HG02840 (cell line): ENCODE measurements at regions not wholly inside any gene's neighbourhood (a gene's known extent, or its start where the extent isn't known, plus 50 kb on each side); places are given as distances from the start of the nearest gene placed in this dataset.
A peak's percentile ranks its signal among the peaks of the same experiment; 100 is the strongest.

Experiments
- ATAC-seq: cut with Tn5 transposase; IDR thresholded peaks from one replicate; pipeline ENCODE4 v1.9.1; 2021; ENCODE audit warnings: mild to moderate bottlenecking, moderate library complexity, moderate number of reproducible peaks; ENCODE audit not compliant: unreplicated experiment, low FRiP score

DNA sequence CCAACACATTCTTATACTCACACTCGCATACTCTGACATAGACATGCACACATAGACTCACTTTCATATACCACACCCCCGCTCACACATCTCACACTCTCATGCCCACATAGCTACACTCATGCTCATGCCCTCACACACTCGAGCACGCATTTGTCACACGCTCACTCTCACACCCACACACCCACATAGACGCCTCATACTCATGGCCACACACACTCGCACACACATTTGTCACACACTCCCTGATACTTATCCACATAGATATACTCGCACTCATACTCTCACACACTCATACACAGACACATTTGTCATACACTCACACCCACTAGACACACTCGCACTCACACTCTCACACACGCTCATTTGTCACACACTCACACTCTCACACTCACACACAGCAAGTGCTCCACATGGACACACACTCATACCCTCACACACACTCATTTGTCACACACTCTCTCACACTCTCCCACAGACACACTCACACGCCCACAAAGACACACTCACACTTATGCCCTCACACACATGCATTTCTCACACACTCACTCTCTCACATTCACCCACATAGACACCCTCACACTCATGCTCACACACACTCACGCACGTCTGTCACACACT is 50.9 kb downstream of the TNP1 start:
- no peak for ATAC-seq

DNA sequence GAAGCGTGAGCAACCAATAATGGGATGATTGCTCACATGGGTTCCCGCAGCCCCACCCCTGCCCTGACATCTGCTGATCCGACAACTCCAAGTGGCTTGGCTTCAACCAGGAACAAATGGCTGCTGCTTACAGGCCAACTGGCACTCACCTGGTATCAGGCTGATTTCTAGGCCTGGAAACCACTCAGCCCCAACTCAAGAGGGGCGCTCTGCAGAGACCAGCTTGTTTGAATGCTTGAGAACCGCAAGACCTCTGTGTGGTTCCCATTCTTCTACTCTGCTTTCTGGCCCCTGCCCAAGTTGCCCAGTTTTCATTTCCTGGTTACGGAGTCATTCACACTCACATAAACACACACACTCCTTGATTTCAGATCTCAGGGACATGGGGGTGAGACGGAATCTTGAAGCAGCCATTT is 52.0 kb downstream of the TNP1 start:
- ATAC-seq, result no peak

DNA sequence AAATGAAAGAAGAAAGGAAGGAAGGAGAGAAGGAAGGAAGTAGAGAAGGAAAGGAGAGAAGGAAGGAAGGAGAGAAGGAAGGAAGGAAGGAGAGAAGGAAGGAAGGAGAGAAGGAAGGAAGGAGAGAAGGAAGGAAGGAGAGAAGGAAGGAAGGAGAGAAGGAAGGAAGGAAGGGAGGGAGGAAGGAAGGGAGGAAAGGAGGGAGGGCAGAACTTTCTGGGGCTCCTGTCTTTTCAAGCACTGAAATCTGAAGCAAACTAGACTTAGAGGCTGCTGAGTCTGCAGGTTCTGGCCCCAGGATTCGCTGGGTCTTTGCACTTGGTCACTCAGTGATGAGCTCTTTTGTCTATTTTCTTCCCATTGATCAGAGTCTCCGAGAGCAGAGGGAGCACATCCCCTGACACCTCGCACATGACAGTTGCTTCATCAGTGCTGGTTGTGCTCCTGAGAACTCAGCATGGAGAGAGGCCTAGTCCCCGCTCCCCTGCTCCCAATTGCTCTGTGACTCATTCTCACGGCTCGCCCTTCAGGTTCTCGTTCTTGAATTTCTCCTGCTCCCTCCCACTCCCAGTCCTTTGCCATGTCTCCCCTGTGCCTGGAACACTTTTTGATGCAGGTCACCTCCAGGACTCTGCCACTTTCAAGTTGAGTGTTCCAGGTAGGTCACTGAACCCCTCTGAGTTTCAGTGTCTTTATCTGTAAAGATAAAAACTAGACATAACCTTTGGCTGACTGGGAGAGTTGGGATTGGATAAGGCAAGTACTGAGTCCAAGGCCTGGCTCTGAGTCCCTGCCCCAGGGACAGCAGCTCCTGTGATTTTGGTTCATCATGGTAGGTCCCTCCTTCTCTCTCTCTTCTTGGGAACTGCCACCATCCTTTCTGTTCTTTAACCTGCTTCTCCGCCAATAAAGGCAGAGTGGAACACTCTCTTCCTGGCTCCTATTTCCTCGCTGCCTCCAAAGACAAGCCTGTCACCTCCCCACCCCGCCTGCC is 55.2 kb downstream of the TNP1 start:
- no peak for ATAC-seq

DNA sequence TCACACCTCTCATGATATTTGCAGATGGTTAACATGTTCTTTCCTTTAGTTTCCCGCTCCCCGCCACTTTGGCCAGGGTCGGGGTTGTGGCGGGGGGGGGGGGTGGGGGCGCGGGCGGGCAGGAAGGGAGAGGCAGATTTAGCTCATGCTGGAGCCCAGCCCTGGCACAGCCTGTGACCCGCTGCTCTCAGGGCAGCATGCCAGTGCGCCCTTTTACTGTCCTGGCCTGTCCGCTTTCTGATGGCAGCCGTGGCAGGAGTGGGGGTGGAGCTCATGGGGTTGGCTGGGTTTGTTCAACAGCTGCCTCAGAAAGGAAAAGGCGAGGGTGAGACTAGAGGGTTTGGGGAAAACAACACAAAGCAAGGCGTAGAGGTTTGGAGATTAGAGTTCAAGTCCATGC is 56.1 kb downstream of the TNP1 start:
- no peak for ATAC-seq

DNA sequence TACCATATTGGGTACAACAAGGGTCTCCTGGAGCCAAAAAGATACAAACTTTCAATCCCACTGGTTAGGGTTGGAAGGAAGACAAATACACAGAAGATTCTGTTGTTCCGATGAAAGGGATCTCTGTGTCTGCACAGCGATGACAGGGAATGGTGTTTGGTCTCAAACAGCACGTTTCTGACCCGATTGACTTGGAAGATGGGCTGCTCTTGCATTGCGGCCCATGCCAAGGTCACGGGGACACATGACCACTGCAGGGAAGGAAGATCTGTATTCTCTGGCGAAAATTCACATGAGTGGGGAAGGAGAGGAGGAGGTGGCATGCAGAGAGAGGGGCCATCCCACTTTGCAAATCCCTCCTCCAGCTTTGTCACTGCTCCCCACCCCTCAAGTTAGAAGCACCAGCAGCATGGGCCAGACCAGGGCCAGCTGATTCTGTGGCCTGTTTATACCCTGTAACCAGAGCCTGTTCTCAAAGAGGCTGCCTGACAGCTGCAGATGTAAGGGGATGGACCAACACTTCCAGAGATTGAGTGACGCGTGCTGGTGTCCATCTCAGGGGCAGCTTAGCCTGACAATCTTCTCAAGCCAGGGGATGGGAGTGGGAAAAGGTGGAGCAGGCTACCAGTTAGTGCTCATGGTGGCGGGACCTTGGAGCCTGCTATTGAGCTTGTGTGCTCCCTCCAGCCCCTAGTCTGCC is 57.2 kb downstream of the TNP1 start:
- no peak for ATAC-seq

DNA sequence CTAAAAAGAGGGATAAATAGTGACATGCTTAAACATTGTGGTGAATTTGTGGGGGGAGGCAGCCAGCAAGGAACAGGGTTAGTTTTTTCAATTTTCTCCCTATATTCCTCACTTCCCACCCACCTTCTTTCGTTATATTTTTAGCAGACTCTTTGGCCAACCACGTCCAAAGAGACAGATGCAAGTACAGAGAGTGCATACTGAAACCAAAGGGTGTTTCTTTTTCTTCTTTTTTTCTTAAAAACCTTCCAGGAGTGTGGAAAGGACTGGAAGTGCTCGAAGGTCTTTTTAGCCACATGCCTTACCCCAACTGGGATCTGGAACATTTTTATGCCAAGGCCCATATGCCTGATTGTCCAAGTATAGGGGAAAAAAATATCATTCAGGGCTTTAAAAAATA is 59.0 kb downstream of the TNP1 start:
- ATAC-seq, result no peak

DNA sequence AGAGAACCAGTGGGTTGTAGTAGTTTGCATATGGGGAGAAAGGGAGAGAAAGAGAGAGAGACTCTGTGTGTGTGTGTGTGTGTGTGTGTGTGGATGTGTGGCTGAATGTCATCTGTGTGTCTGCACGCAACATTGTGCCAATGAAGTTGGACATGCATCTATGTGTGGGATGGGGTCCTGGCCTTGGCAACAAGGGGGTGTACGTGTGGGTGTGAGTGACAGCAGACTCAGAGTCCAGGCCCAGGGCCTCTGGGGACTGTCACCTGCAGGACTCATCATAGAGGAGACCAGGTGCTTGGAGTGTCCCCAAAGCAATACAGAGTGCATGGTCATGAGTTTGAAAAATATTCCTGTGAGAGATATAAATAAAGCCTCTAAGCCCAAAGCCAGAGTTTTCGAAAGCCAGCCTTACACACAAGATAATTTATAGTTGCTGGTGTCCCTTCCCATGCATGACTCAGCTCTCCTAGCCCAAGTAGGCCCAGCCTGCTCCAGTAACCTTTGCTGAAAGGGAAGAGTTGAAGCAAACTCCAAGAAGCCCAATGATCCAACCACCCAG is 59.9 kb downstream of the TNP1 start:
- ATAC-seq, result no peak

DNA sequence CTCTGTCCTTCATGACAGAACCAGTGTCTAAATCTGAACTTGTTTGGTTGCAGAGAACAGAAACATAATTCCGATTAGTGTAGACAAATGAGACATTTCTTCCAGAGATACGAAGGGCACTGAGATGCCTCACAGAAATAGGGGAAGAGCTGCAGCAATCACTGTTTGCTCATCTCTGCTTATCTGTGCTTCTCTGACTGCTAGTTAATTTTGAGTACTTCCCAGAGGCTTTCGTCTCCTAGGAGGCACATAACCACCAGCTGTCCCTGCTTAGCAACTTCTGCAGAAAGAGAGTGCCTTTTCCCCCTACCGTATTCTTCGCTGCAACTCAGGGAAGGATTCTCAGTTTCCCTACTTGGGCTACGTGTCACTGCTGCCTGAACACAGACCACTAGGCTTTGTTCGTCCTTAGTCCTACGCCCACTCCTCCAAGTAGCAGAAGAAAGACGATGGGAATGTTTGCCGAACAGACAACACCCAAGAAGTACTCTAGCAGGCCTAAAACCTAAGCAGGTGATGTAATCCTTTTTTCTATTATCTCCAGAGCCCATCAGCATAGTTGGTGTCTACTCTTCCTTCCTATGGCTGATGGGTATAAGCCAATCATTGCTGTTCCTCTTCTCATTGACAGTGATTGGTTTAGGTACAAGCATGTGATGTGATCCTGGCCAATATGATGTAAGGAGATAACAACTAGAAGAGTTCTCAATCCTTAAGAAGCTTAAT is 63.6 kb downstream of the TNP1 start:
- ATAC-seq, result no peak

DNA sequence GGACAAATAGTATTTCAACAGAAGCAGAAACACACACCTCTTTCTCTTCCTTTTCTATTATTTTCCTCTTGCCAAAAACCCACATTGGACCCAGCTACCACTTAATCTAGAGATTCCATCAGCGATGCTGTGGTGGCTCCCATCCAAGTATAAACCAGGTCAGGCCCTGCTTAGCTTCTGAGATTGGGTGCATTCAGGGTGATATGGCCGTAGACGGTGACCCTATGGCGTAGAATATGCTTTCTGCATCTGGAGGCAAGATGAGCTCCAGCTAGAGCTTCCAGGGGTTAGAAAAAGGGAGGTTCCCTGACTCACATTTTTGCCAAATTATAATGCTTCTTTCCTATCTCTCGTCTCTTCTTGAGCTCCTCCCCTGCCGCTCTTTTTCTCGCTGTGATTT is 66.5 kb downstream of the TNP1 start:
- ATAC-seq, result no peak

DNA sequence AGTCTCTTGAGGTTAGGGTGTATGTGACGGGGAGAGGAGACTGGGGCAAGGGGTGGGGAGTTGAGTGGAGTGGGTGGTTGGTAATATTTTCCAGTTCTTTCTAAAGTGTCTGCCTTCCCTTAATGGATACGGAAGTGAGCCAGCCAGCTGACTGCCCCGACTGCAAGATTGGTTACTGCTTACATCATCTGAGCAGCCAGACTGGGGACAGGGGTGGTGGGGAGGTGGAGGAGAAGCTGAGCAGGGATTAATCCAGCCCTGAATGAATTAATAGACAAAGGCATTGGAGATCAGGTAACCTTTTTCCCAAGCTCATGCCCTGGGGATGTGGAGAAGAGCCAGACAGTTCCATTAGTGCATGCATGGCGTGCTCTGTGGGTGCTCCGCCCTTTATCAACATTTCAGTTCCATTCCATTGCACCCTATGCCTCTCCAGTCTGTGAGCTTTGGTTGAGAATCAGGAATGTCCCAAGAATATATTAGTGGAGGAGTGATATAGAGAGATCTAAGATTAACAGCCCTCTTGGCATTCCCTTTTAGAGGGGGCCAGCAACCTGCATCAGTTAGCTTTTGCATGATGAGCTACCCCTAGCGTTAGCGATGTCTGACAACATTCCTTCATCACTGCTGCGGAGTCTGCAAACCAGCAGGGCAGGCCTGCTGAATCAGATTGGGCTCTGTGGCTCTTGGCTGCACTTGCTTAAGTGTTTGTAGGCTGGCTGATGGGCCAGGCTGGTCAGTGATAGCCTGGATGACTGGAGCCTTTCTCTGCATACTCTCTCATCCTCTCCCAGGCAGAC is 67.4 kb downstream of the TNP1 start:
- ATAC-seq, result no peak

DNA sequence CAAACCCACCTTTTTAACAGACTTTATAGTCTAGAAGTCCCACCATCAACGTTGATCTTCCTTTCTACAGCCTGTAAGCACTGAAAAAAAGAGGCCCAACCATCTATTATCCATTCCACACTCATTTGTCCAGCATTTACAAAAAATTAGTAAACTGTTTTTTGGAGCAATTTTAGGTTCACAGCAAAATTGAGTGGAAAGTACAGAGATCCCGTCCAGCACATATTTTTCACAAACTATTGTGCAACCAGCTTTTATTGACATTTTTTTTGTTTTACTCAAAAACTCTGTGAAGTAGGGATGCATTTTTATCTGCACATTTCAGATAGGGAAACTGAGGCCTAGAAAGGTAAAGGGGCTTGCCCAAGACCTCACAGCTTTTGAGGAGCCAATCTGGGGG is 68.6 kb downstream of the TNP1 start:
- no peak for ATAC-seq

DNA sequence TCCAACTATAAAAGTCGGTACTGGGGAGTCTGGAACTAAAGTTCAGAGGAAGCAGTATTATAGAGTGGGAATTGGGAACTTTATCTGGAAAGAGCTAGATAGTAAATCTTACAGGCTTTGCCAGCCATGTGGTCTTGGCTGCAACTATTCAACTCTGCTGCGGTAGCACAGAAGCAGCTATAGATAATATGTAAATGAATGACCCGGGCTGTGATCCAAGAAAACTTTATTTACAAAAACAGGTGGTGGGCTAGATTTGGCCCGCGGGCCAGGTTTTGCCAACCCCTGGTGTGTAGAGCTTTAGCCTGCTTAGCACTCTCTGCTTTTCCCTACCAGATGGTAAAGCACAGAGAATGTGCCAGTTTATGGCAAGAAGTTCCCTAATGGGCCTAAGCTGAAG is 70.8 kb downstream of the TNP1 start:
- ATAC-seq, result no peak

DNA sequence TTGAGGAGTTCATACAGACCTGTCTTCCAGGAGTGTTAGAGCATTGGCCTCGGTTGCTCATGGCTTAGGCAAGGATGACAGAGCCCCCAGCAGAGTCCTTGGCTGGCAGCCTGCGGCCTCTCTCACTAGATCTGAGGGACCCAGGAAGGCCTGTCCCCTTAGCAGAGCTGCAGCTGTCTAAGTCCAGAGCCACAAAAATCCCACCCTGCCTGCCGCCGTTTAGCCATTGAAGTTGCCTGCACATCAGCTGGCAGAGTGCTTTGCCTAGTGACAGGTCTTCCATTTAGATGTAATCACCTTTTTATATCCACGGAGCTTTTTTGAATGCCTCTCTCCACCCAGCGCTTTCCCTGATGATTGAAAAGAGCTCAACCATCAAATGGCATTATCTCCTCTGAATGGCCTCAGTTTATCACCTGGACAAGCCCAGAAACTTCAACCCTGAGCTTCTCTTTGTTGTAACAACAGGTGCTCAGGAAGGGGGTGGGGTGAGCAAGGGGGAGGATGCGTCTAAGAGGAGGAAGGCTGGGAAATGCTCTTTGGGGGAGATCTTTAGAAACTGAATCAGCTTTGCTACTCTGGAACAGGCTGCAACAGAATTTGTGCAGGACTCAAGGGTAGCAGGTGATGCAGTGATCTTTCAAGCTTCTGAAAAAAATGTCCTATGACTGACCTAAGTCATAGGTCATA is 71.9 kb downstream of the TNP1 start:
- no peak for ATAC-seq

DNA sequence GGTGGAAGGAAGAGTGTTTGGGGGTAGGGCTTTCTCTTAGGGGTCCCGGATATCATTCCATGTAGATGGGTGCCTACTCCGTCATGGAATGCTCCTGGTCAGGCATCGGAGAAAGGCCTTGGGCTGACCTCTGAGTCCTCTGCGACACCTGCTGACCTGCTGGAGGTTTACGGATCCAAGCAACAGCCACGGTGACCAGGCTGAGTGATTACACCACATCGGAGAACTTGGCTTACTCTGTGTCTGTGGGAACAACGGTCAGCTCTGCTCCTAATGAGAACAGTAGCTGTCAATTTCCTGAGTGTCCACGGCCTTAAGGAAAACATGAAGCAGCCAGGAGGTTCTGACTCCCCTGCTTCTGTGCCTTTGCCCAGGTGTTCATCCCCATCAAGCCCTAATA is 73.2 kb downstream of the TNP1 start:
- no peak for ATAC-seq

DNA sequence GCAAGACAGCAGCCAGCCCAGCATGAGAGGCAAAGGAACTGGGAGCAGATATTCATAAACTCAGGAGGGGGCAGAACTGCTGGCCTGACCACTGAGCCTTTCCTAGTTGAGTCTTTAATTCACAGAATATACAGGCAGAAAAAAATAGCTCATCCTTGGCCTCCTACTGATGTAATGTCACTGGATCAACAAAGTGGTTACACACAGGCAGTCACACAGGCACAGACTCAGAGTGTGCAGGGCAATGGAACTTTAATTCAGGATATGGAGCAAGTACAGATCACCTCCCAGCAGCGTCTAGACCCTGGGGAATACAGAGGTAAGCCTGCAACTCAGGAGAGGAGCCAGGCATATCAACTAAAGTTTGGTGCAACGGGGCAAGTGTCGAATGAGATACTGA is 75.4 kb downstream of the TNP1 start:
- no peak for ATAC-seq

DNA sequence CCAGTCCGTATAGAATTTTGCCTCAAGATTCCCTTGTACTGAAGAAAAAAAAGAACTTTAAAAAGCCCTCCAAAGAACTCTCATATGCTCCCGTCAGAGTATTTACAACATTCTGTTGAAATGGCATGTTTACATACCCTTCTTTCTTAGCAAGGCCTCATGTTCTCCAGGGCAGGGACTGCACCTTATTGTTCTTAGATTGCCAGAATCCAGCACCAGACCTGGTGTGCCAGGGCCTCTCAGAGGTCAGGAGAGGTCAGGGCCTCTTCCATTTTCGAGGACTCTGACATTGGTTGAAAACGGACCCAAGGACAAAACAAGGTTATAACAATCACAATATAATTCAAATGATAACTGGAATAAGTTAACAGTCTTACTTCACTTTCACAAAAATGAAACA is 78.2 kb downstream of the TNP1 start:
- no peak for ATAC-seq

DNA sequence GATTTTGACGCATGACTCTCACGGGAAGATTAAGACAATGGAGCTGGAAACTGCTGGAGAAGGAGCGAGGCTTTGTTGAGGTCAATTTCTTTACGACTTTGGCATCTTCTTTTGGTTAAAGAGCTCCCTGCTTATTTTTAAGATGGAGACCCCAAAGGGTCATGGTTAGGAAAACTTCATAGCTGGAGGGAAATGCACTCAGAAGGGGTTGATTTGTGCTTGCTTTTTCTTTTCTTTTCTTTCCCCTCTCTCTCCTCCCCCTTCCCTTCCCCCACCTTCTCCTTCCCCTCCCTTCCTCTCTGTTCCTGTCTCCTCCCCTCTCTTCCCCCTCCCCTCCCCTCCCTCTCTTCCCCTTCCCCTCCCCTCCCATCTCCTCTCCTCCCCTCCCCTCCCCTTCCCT is 79.0 kb downstream of the TNP1 start:
- no peak for ATAC-seq

DNA sequence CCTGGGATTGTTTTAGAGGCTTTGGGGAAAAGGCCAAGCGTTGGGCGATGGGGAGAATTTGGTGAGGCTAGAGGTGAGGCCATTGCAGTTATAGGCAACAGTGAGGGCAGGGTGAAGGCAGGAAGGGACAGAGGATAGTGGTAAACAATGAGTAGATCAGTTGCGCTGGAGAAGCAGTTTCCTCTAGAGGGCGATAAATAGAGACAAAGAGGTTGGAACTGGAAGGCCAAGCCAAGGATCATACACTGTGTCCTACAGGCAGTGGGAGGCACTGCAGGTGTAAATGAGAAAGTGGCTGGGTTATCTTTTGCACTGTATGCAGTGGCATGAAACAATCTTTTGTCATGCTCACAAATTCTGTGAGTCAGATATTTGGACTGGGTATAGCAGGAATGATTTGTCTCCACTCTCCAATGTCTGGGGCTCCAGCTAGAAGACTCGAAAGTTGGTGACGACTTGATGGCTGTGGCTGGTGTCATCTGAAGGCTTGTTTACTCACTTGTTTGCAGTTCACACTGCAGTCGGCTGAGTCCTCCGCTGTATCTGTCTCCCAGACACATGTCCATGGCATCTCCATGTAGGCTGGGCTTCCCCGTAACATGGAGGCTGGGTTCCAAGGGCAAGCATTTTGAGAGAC is 82.1 kb downstream of the TNP1 start:
- ATAC-seq, result peak; percentile 96
